T-cell (primary cell): ENCODE measurements at regions not wholly inside any gene's neighbourhood (a gene's known extent, or its start where the extent isn't known, plus 50 kb on each side); places are given as distances from the start of the nearest gene placed in this dataset.

Source experiments
- ATAC-seq, 4 experiments: fragments of 200-7000 bp in 3 of 4; fragments of 150-1000 bp in 1 of 4; cut with Tn5 transposase; replicated peaks in 1 of 4; 1 replicate in 3 of 4; 2 replicates in 1 of 4; pipeline ENCODE4 v1.10.0; 2021; ENCODE audit warnings: moderate library complexity in 3 of 4, mild to moderate bottlenecking in 2 of 4, moderate number of reproducible peaks in 1 of 4
- CTCF ChIA-PET, 2 donors: fragments of 300-600 bp; sonication (Branson Sonifier 250); formaldehyde crosslinking; loops; one replicate each; lab custom pipeline; 2022; ENCODE audit warnings: antibody characterized with exemption in 2 of 2; lab: Charles Lee
- POLR2A ChIA-PET, 2 donors: fragments of 300-600 bp; sonication (Branson Sonifier 250); formaldehyde crosslinking; loops; one replicate each; lab custom pipeline; 2022; ENCODE audit warnings: antibody characterized with exemption in 2 of 2; lab: Charles Lee
- DNase-seq, 35 experiments: peaks; one replicate each; pipeline versions ENCODE4 v3.0.0 to v3.0.0-alpha.2; 2013 to 2023
- H3K27ac ChIP-seq: one replicate; pipeline ENCODE4 v1.5.1; 2013; ENCODE audit warnings: low read length
- H3K27me3 ChIP-seq, 2 experiments: replicated peaks in 1 of 2; 1 replicate in 1 of 2; 2 replicates in 1 of 2; pipeline versions ENCODE4 v1.6.1 to v1.7.0; 2013; ENCODE audit warnings: low read length in 1 of 2, mixed read lengths in 1 of 2; ENCODE audit not compliant: control insufficient read depth in 2 of 2, insufficient read depth in 2 of 2; ENCODE audit errors: extremely low read depth in 1 of 2
- H3K36me3 ChIP-seq, 2 donors: 1 replicate in 1 of 2; 2 replicates in 1 of 2; pipeline versions ENCODE4 v1.6.1 to v1.7.0; 2013; ENCODE audit warnings: low read length in 1 of 2; ENCODE audit not compliant: control insufficient read depth in 2 of 2, insufficient read depth in 1 of 2; ENCODE audit errors: extremely low read depth in 1 of 2
- H3K4me1 ChIP-seq, 2 experiments: 1 replicate in 1 of 2; 2 replicates in 1 of 2; pipeline versions ENCODE4 v1.6.1 to v1.7.0; 2013; ENCODE audit warnings: low read length in 2 of 2, mixed read lengths in 1 of 2; ENCODE audit not compliant: insufficient read depth in 2 of 2, control insufficient read depth in 1 of 2; ENCODE audit errors: extremely low read depth in 1 of 2
- H3K4me3 ChIP-seq, 2 donors: 1 replicate in 1 of 2; 2 replicates in 1 of 2; pipeline versions ENCODE4 v1.5.1 to v1.7.0; 2013; ENCODE audit warnings: mild to moderate bottlenecking in 2 of 2, low read length in 1 of 2, moderate library complexity in 1 of 2; ENCODE audit not compliant: control insufficient read depth in 1 of 2; ENCODE audit errors: extremely low read depth in 1 of 2
- H3K9me3 ChIP-seq: 2 replicates; pipeline ENCODE4 v1.7.0; 2013
- H3K27ac Mint-ChIP-seq, 2 donors: one replicate each; pipeline ENCODE4 v1.8.0; 2020 to 2021; ENCODE audit warnings: mild to moderate bottlenecking in 2 of 2, mixed read lengths in 2 of 2
- H3K27me3 Mint-ChIP-seq, 2 donors: one replicate each; pipeline ENCODE4 v1.8.0; 2021 to 2022; ENCODE audit warnings: mixed read lengths in 2 of 2
- H3K36me3 Mint-ChIP-seq: one replicate; pipeline ENCODE4 v1.8.0; 2021; ENCODE audit warnings: mixed read lengths
- H3K4me1 Mint-ChIP-seq, 3 donors: one replicate each; pipeline ENCODE4 v1.8.0; 2020 to 2022; ENCODE audit warnings: mixed read lengths in 3 of 3, mild to moderate bottlenecking in 1 of 3
- H3K4me3 Mint-ChIP-seq, 3 donors: one replicate each; pipeline ENCODE4 v1.8.0; 2020 to 2022; ENCODE audit warnings: mild to moderate bottlenecking in 3 of 3, mixed read lengths in 3 of 3, moderate library complexity in 3 of 3
- H3K9me3 Mint-ChIP-seq, 3 donors: one replicate each; pipeline ENCODE4 v1.8.0; 2020 to 2022; ENCODE audit warnings: mixed read lengths in 3 of 3
- WGBS: methylation state at CpG from one replicate; pipeline ENCODE4 v1.1.5; 2013; ENCODE audit warnings: missing lambda C conversion rate; ENCODE audit not compliant: insufficient coverage; 5-methylcytosine and 5-hydroxymethylcytosine counted together

- DNase-seq = no peak
- Histone ChIP-seq H3K4me1 (no peaks in the 10 kb centered on the region), H3K27me3 (no peaks in the 10 kb centered on the region), H3K4me3 (no peak overlapping the region), H3K27ac (no peak overlapping the region), H3K36me3 (no peaks in the 10 kb centered on the region), H3K9me3 (no peaks in the 10 kb centered on the region)
- ChIA-PET POLR2A (no interaction called here), CTCF (no interaction called here)
- WGBS = no CpG with 5 or more reads among the region's 2 CpGs
- Mint-ChIP-seq H3K4me3 (no peak overlapping the region), H3K27ac (no peak overlapping the region), H3K9me3 (peaks cover 3 to 15% (median 11%) of the 10 kb centered on the region in 3 donors), H3K36me3 (no peaks in the 10 kb centered on the region), H3K27me3 (no peaks in the 10 kb centered on the region), H3K4me1 (no peaks in the 10 kb centered on the region)
- ATAC-seq = no peak
Observed at GRCh38 chr3:64756398-64756986, 68.7 kb upstream of the ADAMTS9 start.

- WGBS = 60% methylated on average over 5 of the region's 6 CpGs
- H3K9me3 Mint-ChIP-seq = peaks cover 5 to 11% (median 7%) of the 10 kb centered on the region in 3 donors
Observed at GRCh38 chr3:64748244-64748904, 60.6 kb upstream of the ADAMTS9 start.

GRCh38 chr3:64747679-64748078, 59.9 kb upstream of the ADAMTS9 start:
- ChIA-PET POLR2A (no interaction called here), CTCF (no interaction called here)
- no peaks in the 10 kb centered on the region for H3K27me3 ChIP-seq
- H3K4me3 ChIP-seq = no peak overlapping the region
- Mint-ChIP-seq H3K36me3 (no peaks in the 10 kb centered on the region), H3K27me3 (no peaks in the 10 kb centered on the region), H3K4me3 (no peak overlapping the region), H3K9me3 (peaks cover 5 to 7% (median 6%) of the 10 kb centered on the region in 3 donors), H3K4me1 (no peaks in the 10 kb centered on the region), H3K27ac (no peak overlapping the region)
- no peaks in the 10 kb centered on the region for H3K36me3 ChIP-seq
- DNase-seq = no peak
- no peaks in the 10 kb centered on the region for H3K4me1 ChIP-seq
- H3K9me3 ChIP-seq = no peaks in the 10 kb centered on the region
- no peak overlapping the region for H3K27ac ChIP-seq
- no peak for ATAC-seq
- WGBS = no CpG with 5 or more reads among the region's 4 CpGs

More at GRCh38 chr3:64748244-64748904, 60.6 kb upstream of the ADAMTS9 start:
- ATAC-seq = no peak
- Histone ChIP-seq H3K36me3 (no peaks in the 10 kb centered on the region), H3K4me1 (no peaks in the 10 kb centered on the region), H3K27me3 (no peaks in the 10 kb centered on the region), H3K4me3 (no peak overlapping the region), H3K27ac (no peak overlapping the region), H3K9me3 (no peaks in the 10 kb centered on the region)
- DNase-seq = no peak
- no peak overlapping the region for H3K27ac Mint-ChIP-seq
- POLR2A ChIA-PET = interaction anchor here (0.6 kb wide), 2 partner anchors 79 to 245 kb away, joined by 3 to 10 read pairs; no protein-coding TSS in a partner anchor
- H3K4me3 Mint-ChIP-seq = no peak overlapping the region
- no peaks in the 10 kb centered on the region for H3K36me3 Mint-ChIP-seq
- no peaks in the 10 kb centered on the region for H3K4me1 Mint-ChIP-seq
- CTCF ChIA-PET = no interaction called here
- no peaks in the 10 kb centered on the region for H3K27me3 Mint-ChIP-seq

- no peaks in the 10 kb centered on the region for H3K27me3 Mint-ChIP-seq
- H3K36me3 Mint-ChIP-seq = no peaks in the 10 kb centered on the region
- Histone ChIP-seq H3K27me3 (no peaks in the 10 kb centered on the region), H3K36me3 (no peaks in the 10 kb centered on the region), H3K27ac (no peak overlapping the region), H3K4me1 (no peaks in the 10 kb centered on the region), H3K4me3 (no peak overlapping the region), H3K9me3 (no peaks in the 10 kb centered on the region)
- DNase-seq (no peak), ATAC-seq (no peak)
- no CpG with 5 or more reads among the region's 4 CpGs for WGBS
- H3K4me1 Mint-ChIP-seq = no peaks in the 10 kb centered on the region
- ChIA-PET POLR2A (no interaction called here), CTCF (no interaction called here)
- no peak overlapping the region for H3K4me3 Mint-ChIP-seq
- H3K27ac Mint-ChIP-seq = no peak overlapping the region
- peaks cover 3 to 8% (median 7%) of the 10 kb centered on the region in 3 donors for H3K9me3 Mint-ChIP-seq
Observed at GRCh38 chr3:64743887-64744243, 56.1 kb upstream of the ADAMTS9 start.

GRCh38 chr3:64743156-64743886, 55.5 kb upstream of the ADAMTS9 start:
- WGBS = no CpG with 5 or more reads among the region's 5 CpGs
- Mint-ChIP-seq H3K27ac (no peak overlapping the region), H3K36me3 (no peaks in the 10 kb centered on the region), H3K9me3 (peaks cover 3 to 8% (median 7%) of the 10 kb centered on the region in 3 donors), H3K4me3 (no peak overlapping the region), H3K4me1 (no peaks in the 10 kb centered on the region), H3K27me3 (no peaks in the 10 kb centered on the region)
- no peaks in the 10 kb centered on the region for H3K36me3 ChIP-seq
- no peak overlapping the region for H3K4me3 ChIP-seq
- H3K27me3 ChIP-seq = no peaks in the 10 kb centered on the region
- no peak overlapping the region for H3K27ac ChIP-seq
- ATAC-seq = no peak
- no peak for DNase-seq
- H3K9me3 ChIP-seq = no peaks in the 10 kb centered on the region
- CTCF ChIA-PET = no interaction called here
- no peaks in the 10 kb centered on the region for H3K4me1 ChIP-seq
- POLR2A ChIA-PET = no interaction called here

GRCh38 chr3:64741341-64741740, 53.5 kb upstream of the ADAMTS9 start:
- Histone ChIP-seq H3K4me3 (no peak overlapping the region), H3K27me3 (no peaks in the 10 kb centered on the region), H3K9me3 (no peaks in the 10 kb centered on the region), H3K36me3 (no peaks in the 10 kb centered on the region), H3K27ac (no peak overlapping the region), H3K4me1 (no peaks in the 10 kb centered on the region)
- Mint-ChIP-seq H3K4me1 (no peaks in the 10 kb centered on the region), H3K4me3 (no peak overlapping the region), H3K9me3 (peaks cover 3 to 10% (median 7%) of the 10 kb centered on the region in 3 donors), H3K36me3 (no peaks in the 10 kb centered on the region), H3K27me3 (no peaks in the 10 kb centered on the region), H3K27ac (no peak overlapping the region)
- CTCF ChIA-PET = no interaction called here
- DNase-seq (no peak), ATAC-seq (no peak)
- POLR2A ChIA-PET = no interaction called here
- no CpG with 5 or more reads among the region's 1 CpG for WGBS
